ENCODE measurements at regions not wholly inside any gene's neighbourhood (a gene's known extent, or its start where the extent isn't known, plus 50 kb on each side); places are given as distances from the start of the nearest gene placed in this dataset.

GRCh38 chr18:32544088-32544487 is 73.4 kb upstream of the GAREM1 start:
- Histone ChIP-seq H3K27me3 (ENCODE audit: control insufficient read depth in 1 of 2, insufficient read depth in 2 of 2, low read length in 2 of 2) (no peaks in the 10 kb centered on the region), H3K27ac (ENCODE audit: extremely low read length, insufficient read depth, low read length) (no peak overlapping the region), H3K9me3 (ENCODE audit: low read length) (no peaks in the 10 kb centered on the region), H3K4me2 (ENCODE audit: low read depth, low read length) (no peak overlapping the region), H4K20me1 (ENCODE audit: insufficient read depth, low read length) (no peaks in the 10 kb centered on the region), H3K4me1 (ENCODE audit: insufficient read depth, low read length) (no peaks in the 10 kb centered on the region), H3K36me3 (replicated peaks in 1 of 2; ENCODE audit: control insufficient read depth in 1 of 2, insufficient read depth in 2 of 2, low read length in 2 of 2) (no peaks in the 10 kb centered on the region), H3K9ac (ENCODE audit: insufficient read depth, low read depth, low read length) (no peak overlapping the region), H3K4me3 (replicated peaks in 1 of 3; ENCODE audit: insufficient read depth in 1 of 3, low read depth in 2 of 3, low read length in 3 of 3) (no peak overlapping the region), H2AFZ (ENCODE audit: low read length) (no peak overlapping the region), H3K79me2 (ENCODE audit: insufficient read depth, low read length) (no peaks in the 10 kb centered on the region)
- TF ChIP-seq ZNF570 (CRISPR knock-in tag; IDR thresholded peaks at IDR 0.05; ENCODE audit: borderline replicate concordance) (no peak), NR2F1 (CRISPR knock-in tag; IDR thresholded peaks at IDR 0.05) (no peak), ZNF275 (CRISPR knock-in tag; IDR thresholded peaks at IDR 0.05; ENCODE audit: borderline replicate concordance) (no peak), HOXA9 (CRISPR knock-in tag; IDR thresholded peaks at IDR 0.05; ENCODE audit: borderline replicate concordance) (no peak), SSRP1 (CRISPR knock-in tag; IDR thresholded peaks at IDR 0.05) (no peak), IRF1 (CRISPR knock-in tag; IDR thresholded peaks at IDR 0.05; ENCODE audit: low read depth) (no peak), CENPX (CRISPR knock-in tag; IDR thresholded peaks at IDR 0.05) (no peak)
- TF ChIP-seq, protein P1, sequence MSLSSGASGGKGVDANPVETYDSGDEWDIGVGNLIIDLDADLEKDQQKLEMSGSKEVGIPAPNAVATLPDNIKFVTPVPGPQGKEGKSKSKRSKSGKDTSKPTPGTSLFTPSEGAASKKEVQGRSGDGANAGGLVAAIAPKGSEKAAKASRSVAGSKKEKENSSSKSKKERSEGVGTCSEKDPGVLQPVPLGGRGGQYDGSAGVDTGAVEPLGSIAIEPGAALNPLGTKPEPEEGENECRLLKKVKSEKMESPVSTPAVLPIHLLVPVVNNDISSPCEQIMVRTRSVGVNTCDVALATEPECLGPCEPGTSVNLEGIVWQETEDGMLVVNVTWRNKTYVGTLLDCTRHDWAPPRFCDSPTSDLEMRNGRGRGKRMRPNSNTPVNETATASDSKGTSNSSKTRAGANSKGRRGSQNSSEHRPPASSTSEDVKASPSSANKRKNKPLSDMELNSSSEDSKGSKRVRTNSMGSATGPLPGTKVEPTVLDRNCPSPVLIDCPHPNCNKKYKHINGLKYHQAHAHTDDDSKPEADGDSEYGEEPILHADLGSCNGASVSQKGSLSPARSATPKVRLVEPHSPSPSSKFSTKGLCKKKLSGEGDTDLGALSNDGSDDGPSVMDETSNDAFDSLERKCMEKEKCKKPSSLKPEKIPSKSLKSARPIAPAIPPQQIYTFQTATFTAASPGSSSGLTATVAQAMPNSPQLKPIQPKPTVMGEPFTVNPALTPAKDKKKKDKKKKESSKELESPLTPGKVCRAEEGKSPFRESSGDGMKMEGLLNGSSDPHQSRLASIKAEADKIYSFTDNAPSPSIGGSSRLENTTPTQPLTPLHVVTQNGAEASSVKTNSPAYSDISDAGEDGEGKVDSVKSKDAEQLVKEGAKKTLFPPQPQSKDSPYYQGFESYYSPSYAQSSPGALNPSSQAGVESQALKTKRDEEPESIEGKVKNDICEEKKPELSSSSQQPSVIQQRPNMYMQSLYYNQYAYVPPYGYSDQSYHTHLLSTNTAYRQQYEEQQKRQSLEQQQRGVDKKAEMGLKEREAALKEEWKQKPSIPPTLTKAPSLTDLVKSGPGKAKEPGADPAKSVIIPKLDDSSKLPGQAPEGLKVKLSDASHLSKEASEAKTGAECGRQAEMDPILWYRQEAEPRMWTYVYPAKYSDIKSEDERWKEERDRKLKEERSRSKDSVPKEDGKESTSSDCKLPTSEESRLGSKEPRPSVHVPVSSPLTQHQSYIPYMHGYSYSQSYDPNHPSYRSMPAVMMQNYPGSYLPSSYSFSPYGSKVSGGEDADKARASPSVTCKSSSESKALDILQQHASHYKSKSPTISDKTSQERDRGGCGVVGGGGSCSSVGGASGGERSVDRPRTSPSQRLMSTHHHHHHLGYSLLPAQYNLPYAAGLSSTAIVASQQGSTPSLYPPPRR (CRISPR knock-in tag; IDR thresholded peaks at IDR 0.05; ENCODE audit: borderline replicate concordance), result no peak
- FAIRE-seq (no peak), ATAC-seq (no peak), DNase-seq (ENCODE audit: low spot score) (no peak)
- 6% methylated on average over 1 of the region's 1 CpG for WGBS (ENCODE audit: low lambda C conversion rate)
- BruUV-seq (replicated peaks), result no TSS peak
- POLR2A ChIA-PET, result no interaction called here
- in situ Hi-C loops (cut with HindIII; ENCODE audit: extremely low pct_ligation_motif_present, low pct_unique_long_range_greater_than_20kb), result no loop called here
- intact Hi-C loops (cut with micrococcal nuclease; ENCODE audit: unreplicated experiment), result no loop called here
- CTCF ChIA-PET (ENCODE audit: low intra/inter-chr PET ratio, low total read pairs), result no interaction called here
